ENCODE measurements at regions not wholly inside any gene's neighbourhood (a gene's known extent, or its start where the extent isn't known, plus 50 kb on each side); places are given as distances from the start of the nearest gene placed in this dataset.
"Not testable (repeated sequence)": the region's sequence is repeated elsewhere in the genome, so short reads cannot be mapped to it uniquely, and the experiment has no call there.

DNA sequence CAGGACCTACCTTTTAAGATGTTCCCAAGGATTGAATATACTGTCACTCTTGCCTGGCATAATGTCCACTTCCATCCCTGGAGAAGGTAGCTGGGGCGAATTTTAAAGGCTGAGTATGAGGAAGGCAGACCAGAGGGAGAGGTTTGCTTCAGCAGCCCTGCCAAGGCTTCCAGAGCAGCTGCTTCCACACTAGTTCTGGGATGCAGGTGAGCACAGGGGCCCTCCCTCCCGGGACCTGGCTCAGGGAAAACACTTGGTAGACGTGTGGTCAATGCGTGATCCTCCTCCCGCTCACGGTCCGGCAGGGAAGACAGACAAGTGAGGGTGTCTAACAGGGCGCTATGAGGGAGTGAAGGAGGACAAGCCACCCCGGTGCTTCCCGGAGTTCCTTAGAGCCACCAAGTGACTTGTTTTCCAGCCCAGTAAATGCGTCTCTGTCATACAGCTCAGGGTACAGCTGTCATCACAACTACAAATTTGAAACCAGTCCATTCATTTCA, 327.6 kb downstream of the ARRDC4 start:
- TF ChIP-seq, protein P1, sequence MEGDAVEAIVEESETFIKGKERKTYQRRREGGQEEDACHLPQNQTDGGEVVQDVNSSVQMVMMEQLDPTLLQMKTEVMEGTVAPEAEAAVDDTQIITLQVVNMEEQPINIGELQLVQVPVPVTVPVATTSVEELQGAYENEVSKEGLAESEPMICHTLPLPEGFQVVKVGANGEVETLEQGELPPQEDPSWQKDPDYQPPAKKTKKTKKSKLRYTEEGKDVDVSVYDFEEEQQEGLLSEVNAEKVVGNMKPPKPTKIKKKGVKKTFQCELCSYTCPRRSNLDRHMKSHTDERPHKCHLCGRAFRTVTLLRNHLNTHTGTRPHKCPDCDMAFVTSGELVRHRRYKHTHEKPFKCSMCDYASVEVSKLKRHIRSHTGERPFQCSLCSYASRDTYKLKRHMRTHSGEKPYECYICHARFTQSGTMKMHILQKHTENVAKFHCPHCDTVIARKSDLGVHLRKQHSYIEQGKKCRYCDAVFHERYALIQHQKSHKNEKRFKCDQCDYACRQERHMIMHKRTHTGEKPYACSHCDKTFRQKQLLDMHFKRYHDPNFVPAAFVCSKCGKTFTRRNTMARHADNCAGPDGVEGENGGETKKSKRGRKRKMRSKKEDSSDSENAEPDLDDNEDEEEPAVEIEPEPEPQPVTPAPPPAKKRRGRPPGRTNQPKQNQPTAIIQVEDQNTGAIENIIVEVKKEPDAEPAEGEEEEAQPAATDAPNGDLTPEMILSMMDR (IDR thresholded peaks at IDR 0.05; ENCODE audit: insufficient read depth, low read depth, low read length, missing control alignments): no peak
- no peak overlapping the region for H3K4me3 ChIP-seq (ENCODE audit: low read depth, low read length)
- DNase-seq (ENCODE audit: low read depth): no peak

DNA sequence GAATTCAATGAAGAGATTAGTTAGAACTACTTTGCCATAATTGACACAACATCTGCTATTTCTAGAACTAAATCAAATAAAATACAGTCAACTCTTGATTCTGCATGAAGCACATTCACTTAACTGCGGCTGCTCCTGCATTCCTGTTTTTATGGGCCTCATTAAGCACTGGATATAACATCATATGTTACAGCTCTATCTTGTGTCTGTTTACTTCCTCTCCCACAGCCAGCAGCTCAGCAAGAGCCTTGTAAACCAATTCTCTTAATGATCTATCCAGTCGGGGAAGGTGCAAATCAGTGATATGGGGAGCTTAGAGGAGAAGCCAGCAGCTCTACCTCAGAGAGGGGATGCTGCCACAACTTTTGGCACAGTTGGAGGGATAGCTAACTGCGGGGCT, 329.2 kb downstream of the ARRDC4 start:
- no peak overlapping the region for H3K4me3 ChIP-seq (ENCODE audit: low read depth, low read length)
- DNase-seq (ENCODE audit: low read depth): no peak
- TF ChIP-seq, protein P1 (IDR thresholded peaks at IDR 0.05; ENCODE audit: insufficient read depth, low read depth, low read length, missing control alignments): no peak

DNA sequence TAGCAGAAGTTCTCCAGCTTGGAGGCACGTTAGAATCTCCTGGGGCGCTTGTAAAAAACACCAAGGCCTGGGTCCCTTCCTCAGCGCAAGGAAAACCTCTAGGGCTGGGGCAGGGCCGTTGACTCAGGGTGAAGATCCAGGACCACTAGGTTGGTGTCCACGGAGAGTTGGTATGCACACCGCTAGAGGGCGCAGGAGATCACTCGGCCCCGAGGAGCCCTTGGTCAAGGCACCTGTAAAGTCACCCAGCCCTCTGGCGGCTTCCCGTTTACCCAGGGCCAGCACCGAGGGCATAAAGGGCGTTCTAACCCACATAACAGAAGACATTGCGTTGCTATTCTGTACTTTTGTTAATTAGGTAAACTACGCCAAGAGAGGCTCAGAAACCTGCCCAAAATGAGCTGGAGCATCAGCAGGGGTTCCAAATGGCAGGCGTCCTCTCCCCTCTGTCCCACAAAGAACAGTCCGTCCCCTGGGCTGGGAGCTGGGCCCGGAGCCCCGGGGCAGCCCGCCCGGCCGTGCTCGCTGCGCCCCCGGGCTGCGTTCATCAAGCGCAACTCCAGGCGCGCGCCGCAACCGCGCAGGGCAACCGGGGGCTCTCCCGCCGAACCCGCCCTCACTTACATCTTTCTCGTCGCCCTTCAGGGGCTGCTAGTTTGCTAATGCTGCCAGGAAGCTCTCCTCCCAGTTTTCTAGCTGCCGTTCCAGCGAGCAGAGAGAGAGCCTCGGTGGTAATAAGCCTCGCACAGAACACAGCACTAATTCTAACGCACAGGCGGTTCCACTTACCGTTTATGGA, 332.1 kb downstream of the ARRDC4 start:
- TF ChIP-seq, protein P1 (IDR thresholded peaks at IDR 0.05; ENCODE audit: insufficient read depth, low read depth, low read length, missing control alignments): peak; percentile 79
- DNase-seq (ENCODE audit: low read depth): peak; percentile 60
- no peak overlapping the region for H3K4me3 ChIP-seq (ENCODE audit: low read depth, low read length)

DNA sequence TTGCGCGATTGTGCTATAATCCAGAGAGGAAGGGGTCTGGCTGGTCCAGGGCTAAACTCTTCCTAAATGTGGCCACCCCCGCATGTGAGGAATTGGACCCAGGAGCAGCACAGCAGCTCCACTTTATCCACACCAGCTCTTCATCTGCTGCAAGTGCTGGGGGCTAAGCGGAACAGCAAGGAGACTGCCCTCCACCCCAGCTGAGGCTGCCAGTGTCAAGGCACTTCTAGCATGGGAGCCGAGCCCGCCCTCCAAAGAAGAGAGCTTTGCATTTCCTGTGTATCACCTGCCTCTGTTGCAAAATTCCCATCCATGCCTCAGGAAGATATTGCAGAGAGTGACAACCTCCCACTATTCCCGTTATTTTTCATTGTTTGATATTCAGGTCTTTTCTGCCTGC, 333.6 kb downstream of the ARRDC4 start:
- H3K4me3 ChIP-seq (ENCODE audit: low read depth, low read length): no peak overlapping the region
- DNase-seq (ENCODE audit: low read depth): no peak
- TF ChIP-seq, protein P1 (IDR thresholded peaks at IDR 0.05; ENCODE audit: insufficient read depth, low read depth, low read length, missing control alignments): no peak

DNA sequence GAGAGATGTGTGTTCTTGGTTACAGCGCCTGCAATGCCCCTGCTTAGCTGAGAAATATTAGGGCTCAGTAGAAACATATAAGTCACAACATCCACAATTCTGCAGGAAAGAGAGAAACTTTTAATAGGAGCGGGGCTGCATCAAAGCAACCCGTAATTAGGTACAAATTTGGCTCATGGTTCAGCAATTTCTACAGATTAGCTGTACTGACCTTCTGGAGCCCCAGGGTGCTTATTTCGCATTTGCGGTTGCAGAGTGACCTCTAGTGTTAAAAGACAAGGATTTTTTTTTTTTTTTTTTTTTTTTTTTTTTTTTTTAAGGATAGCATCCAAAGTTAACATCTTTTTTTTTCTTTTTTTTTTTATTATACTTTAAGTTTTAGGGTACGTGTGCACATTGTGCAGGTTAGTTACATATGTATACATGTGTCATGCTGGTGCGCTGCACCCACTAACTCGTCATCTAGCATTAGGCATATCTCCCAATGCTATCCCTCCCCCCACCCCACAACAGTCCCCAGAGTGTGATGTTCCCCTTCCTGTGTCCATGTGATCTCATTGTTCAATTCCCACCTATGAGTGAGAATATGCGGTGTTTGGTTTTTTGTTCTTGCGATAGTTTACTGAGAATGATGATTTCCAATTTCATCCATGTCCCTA, 334.7 kb downstream of the ARRDC4 start:
- not testable (repeated sequence) for H3K4me3 ChIP-seq (ENCODE audit: low read depth, low read length)
- peak; percentile 43 for DNase-seq (ENCODE audit: low read depth)
- TF ChIP-seq, protein P1 (IDR thresholded peaks at IDR 0.05; ENCODE audit: insufficient read depth, low read depth, low read length, missing control alignments): peak; percentile 20

DNA sequence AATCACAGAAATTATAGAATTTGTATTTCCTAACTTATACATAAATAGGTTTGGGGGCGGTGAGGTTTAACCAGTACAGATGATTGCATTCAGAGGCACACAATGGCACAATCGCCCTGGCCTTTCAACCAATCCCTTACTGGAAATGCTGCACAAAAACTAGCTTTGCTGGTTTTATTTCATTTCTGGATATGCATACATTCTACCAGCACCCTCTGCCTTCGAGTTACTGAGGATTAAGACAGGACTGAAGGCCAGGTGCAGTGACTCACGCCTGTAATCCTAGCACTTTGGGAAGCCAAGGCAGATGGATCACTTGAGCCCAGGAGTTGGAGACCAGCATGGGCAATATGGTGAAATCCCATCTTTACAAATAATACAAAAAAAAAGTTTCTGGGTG, 336.1 kb downstream of the ARRDC4 start:
- DNase-seq (ENCODE audit: low read depth): no peak
- H3K4me3 ChIP-seq (ENCODE audit: low read depth, low read length): no peak overlapping the region
- TF ChIP-seq, protein P1 (IDR thresholded peaks at IDR 0.05; ENCODE audit: insufficient read depth, low read depth, low read length, missing control alignments): no peak
